GM13977 (cell line): ENCODE measurements at regions not wholly inside any gene's neighbourhood (a gene's known extent, or its start where the extent isn't known, plus 50 kb on each side); places are given as distances from the start of the nearest gene placed in this dataset.
A peak's percentile ranks its signal among the peaks of the same experiment; 100 is the strongest.

Experiments
- DNase-seq: peaks from one replicate; pipeline ENCODE4 v3.0.0; 2012; ENCODE audit warnings: low spot score
- in situ Hi-C: fragments of 300-500 bp; cut with MboI; formaldehyde crosslinking; loops from one replicate; pipeline ENCODE4 v1.12.0; 2022; ENCODE audit warnings: low sequenced_read_pairs, low pct_unique_long_range_greater_than_20kb, mixed read lengths, inconsistent platforms; ENCODE audit not compliant: unreplicated experiment
- TF ChIP-seq, protein P1 (sequence below): IDR thresholded peaks from 2 replicates; pipeline ENCODE4 v1.5.1; 2012; ENCODE audit warnings: mild to moderate bottlenecking, control low read depth; ENCODE audit not compliant: insufficient read depth; ENCODE audit errors: extremely low read depth, missing control alignments

DNA sequence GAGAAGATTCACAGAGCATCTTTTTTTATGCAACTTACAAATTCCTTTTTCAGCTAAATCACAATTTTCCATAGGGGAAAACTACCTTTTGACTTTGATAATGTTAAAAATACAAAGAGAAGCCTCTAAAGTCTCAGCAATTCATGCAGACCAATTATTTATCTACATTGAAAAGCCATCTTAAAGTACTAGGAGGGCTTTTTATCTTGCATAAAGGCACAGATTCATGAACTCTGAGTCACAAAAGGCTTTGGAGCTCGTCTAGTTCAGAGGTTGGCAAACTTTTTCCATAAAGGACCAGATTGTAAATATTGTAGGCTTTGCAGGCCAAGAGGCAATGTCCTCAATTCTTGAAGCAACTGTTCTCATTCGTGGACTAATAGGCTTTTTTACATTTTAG is 210.4 kb upstream of the HDX start:
- DNase-seq, result no peak
- in situ Hi-C loops, result no loop called here
- TF ChIP-seq, protein P1, sequence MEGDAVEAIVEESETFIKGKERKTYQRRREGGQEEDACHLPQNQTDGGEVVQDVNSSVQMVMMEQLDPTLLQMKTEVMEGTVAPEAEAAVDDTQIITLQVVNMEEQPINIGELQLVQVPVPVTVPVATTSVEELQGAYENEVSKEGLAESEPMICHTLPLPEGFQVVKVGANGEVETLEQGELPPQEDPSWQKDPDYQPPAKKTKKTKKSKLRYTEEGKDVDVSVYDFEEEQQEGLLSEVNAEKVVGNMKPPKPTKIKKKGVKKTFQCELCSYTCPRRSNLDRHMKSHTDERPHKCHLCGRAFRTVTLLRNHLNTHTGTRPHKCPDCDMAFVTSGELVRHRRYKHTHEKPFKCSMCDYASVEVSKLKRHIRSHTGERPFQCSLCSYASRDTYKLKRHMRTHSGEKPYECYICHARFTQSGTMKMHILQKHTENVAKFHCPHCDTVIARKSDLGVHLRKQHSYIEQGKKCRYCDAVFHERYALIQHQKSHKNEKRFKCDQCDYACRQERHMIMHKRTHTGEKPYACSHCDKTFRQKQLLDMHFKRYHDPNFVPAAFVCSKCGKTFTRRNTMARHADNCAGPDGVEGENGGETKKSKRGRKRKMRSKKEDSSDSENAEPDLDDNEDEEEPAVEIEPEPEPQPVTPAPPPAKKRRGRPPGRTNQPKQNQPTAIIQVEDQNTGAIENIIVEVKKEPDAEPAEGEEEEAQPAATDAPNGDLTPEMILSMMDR, result no peak

DNA sequence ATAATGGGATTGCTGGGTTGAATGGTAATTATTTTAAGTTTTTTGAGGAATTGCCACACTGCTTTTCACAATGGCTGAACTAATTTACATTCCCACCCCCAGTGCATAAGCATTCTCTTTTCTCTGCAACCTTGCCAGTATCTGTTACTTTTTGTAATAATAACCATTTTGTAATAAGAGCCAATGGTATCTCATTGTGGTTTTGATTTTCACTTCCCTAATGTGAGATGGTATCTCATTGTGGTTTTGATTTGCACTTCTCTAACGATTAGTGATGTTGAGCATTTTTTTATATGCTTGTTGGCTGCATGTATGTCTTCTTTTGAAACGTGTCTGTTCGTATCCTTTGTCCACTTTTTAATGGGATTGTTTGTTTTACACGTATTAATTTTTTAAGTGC is 213.1 kb upstream of the HDX start:
- in situ Hi-C loops, result no loop called here
- TF ChIP-seq, protein P1, result no peak
- DNase-seq, result no peak

DNA sequence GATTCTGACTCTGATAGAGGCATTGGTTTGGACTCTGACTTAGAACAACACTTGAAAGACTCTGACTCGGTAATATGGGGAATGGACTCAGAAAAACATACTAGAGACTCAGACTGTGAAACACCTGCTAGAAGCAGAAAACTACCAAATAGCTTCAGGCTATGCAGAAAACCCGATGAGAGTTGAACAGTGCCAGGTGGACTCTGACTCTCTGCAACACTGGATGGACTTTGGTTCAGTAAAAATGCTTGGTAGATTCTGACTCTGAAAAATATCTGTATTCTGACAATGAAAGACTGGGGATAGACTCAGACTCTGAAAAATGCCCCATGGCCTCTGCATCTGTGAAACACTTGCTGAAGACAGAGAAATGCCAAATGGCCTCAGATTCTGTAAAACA is 215.1 kb upstream of the HDX start:
- TF ChIP-seq, protein P1, result no peak
- DNase-seq, result no peak
- in situ Hi-C loops, result no loop called here

DNA sequence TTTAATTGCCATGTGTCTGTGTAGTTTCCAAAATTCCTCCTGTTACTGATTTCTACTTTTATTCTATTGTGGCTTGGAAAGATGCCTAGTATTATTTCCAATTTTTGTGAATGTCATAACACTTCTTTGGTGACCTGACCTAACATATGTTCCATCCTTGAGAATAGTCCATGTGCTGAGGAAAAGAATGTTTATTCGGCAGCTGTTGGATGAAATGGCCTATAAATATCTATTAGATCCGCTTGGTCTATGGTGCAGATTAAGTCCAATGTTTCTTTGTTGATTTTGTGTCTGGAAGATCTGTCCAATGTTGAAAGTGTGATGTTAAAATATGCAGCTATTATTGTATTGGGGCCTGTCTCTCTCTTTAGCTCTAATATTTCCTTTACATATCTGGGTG is 219.2 kb upstream of the HDX start:
- TF ChIP-seq, protein P1, result no peak
- DNase-seq, result no peak
- in situ Hi-C loops, result no loop called here

DNA sequence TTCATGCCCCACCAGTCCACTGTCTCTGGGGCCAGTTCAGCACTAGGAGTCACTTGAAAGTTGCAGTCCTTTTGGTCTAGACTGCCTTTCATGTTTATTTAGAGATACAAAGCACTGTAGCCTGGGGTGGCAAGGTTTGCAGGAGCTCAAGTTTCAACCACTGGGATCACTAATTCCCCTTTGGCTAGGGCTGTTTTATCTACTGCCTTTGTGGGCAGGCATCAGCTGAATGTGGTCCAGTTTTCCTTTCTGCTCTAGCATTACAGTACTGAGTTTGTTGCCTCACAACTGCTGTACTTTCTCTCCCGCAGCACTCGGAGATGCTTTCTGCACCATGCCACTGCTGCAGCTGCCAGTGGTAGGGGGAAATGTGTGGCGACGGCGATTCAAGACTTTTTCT is 222.3 kb upstream of the HDX start:
- TF ChIP-seq, protein P1, result no peak
- in situ Hi-C loops, result no loop called here
- no peak for DNase-seq

DNA sequence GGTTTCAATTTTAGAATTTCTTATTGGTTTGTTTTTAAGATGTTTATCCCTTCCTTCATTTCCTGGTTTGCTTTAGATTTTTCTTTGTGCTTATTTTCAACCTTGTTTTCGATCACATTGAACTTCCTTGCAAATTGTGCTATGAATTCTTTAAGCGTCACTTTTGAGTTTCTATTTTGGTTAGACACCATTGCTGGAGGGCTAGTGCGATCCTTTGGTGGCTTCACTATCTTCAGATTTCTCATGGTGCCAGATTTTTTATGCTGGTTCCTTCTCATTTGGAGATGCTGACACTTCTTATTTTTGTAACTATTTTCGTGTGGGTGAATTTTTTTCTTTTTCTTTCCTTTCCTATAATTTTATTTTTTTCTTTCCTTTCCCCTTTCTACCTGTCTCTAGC is 227.2 kb upstream of the HDX start:
- TF ChIP-seq, protein P1, result no peak
- DNase-seq, result no peak
- in situ Hi-C loops, result no loop called here

DNA sequence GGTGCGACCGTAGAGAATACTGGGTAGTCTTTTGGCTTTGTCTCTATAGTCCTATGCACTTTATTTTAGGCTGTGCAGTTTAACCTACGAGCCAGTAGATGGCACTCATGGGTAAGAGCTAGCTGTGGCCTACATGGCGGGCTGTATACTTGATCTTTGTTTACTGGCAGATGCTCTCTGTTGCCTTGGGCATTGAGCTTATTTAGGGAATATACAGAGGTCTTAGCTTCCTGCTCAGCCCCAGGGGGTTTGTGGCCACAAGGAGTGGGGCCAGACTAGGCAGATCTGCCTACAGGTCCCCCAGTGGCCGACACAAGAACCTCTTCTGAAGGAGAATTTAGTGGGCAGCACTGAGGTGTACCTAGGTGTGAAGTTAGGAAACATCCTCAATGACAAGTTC is 227.6 kb upstream of the HDX start:
- peak; percentile 32 for DNase-seq
- in situ Hi-C loops, result no loop called here
- TF ChIP-seq, protein P1, result peak; percentile 81
